IMR-90 (cell line): ENCODE measurements at regions not wholly inside any gene's neighbourhood (a gene's known extent, or its start where the extent isn't known, plus 50 kb on each side); places are given as distances from the start of the nearest gene placed in this dataset.

Experiments
- ATAC-seq: fragments of 200-7000 bp; cut with Tn5 transposase; 2 replicates; pipeline ENCODE4 v1.9.1; 2020; ENCODE audit warnings: low read depth, mild to moderate bottlenecking, moderate library complexity
- BruUV-seq: library from RNA; stranded (reverse); fragments of 400-500 nt; replicated peaks from 2 replicates; lab custom pipeline; 2021; lab: Mats Ljungman, UMichigan
- CTCF ChIA-PET: fragments of 300-600 bp; formaldehyde crosslinking; extraction: SDS; loops from one replicate; lab custom pipeline; 2021; ENCODE audit warnings: antibody characterized with exemption; lab: Yijun Ruan, JAX
- POLR2A ChIA-PET: fragments of 300-600 bp; sonication (Branson Sonifier 250); formaldehyde crosslinking; loops from one replicate; lab custom pipeline; 2022; ENCODE audit warnings: antibody characterized with exemption; ENCODE audit not compliant: unreplicated experiment; lab: Charles Lee
- DNase-seq: peaks from one replicate; pipeline ENCODE4 v3.0.0; 2013
- H2AFZ ChIP-seq: replicated peaks from 2 replicates; pipeline ENCODE3; 2013; ENCODE audit warnings: low read length, mild to moderate bottlenecking; ENCODE audit not compliant: poor library complexity
- H2AK5ac ChIP-seq: 2 replicates; pipeline ENCODE4 v1.6.1; 2013; ENCODE audit warnings: low read depth, low read length, inconsistent platforms
- H2AK9ac ChIP-seq: replicated peaks from 2 replicates; pipeline ENCODE3; 2013; ENCODE audit warnings: mild to moderate bottlenecking, low read depth, low read length, moderate library complexity; ENCODE audit not compliant: poor library complexity
- H2BK120ac ChIP-seq: 2 replicates; pipeline ENCODE4 v1.6.1; 2013; ENCODE audit warnings: low read depth, low read length, inconsistent platforms
- H2BK15ac ChIP-seq: 3 replicates; pipeline ENCODE4 v1.6.1; 2013; ENCODE audit warnings: low read depth, low read length, inconsistent platforms
- H2BK20ac ChIP-seq: 2 replicates; pipeline ENCODE4 v1.6.1; 2013; ENCODE audit warnings: low read depth, mild to moderate bottlenecking, inconsistent platforms, low read length, moderate library complexity
- H2BK5ac ChIP-seq: 2 replicates; pipeline ENCODE4 v1.6.1; 2013; ENCODE audit warnings: mild to moderate bottlenecking, low read depth, low read length, inconsistent platforms; ENCODE audit not compliant: poor library complexity, severe bottlenecking
- H3K14ac ChIP-seq: replicated peaks from 2 replicates; pipeline ENCODE4 v1.6.1; 2013; ENCODE audit warnings: low read depth, low read length, inconsistent platforms
- H3K18ac ChIP-seq: 2 replicates; pipeline ENCODE4 v1.6.1; 2013; ENCODE audit warnings: low read depth, low read length, control low read depth
- H3K23ac ChIP-seq: 2 replicates; pipeline ENCODE4 v1.6.1; 2013; ENCODE audit warnings: low read depth, low read length, inconsistent platforms
- H3K27ac ChIP-seq: 2 replicates; pipeline ENCODE4 v1.5.1; 2013; ENCODE audit warnings: mild to moderate bottlenecking, control low read depth, low read length; ENCODE audit not compliant: insufficient read depth
- H3K27me3 ChIP-seq: 2 replicates; pipeline ENCODE4 v1.6.1; 2013; ENCODE audit warnings: low read length; ENCODE audit not compliant: control insufficient read depth, insufficient read depth
- H3K36me3 ChIP-seq: 2 replicates; pipeline ENCODE4 v1.6.1; 2013; ENCODE audit warnings: low read length, mixed read lengths; ENCODE audit not compliant: control insufficient read depth, insufficient read depth
- H3K4ac ChIP-seq: 2 replicates; pipeline ENCODE4 v1.6.1; 2013; ENCODE audit warnings: low read depth, low read length, inconsistent platforms
- H3K4me1 ChIP-seq: 2 replicates; pipeline ENCODE4 v1.6.1; 2013; ENCODE audit warnings: low read length, mixed read lengths; ENCODE audit not compliant: control insufficient read depth, insufficient read depth
- H3K4me2 ChIP-seq: 2 replicates; pipeline ENCODE4 v1.6.1; 2013; ENCODE audit warnings: low read depth, mild to moderate bottlenecking, control low read depth, low read length, moderate library complexity
- H3K4me3 ChIP-seq: 2 replicates; pipeline ENCODE4 v1.5.1; 2013; ENCODE audit warnings: low read depth, mild to moderate bottlenecking, control low read depth, low read length, moderate library complexity; ENCODE audit not compliant: insufficient read depth
- H3K56ac ChIP-seq: 2 replicates; pipeline ENCODE4 v1.6.1; 2013; ENCODE audit warnings: low read length, inconsistent platforms; ENCODE audit not compliant: insufficient read depth; ENCODE audit errors: extremely low read depth
- H3K79me1 ChIP-seq, 2 experiments: 2 replicates each; pipeline ENCODE4 v1.6.1; 2013; ENCODE audit warnings: low read length in 2 of 2, inconsistent platforms in 1 of 2, low read depth in 1 of 2
- H3K9ac ChIP-seq: 2 replicates; pipeline ENCODE4 v1.6.1; 2013; ENCODE audit warnings: low read depth, low read length, control low read depth
- H3K9me1 ChIP-seq: 2 replicates; pipeline ENCODE4 v1.6.1; 2013; ENCODE audit warnings: low read length, inconsistent platforms; ENCODE audit not compliant: insufficient read depth
- H3K9me3 ChIP-seq: 2 replicates; pipeline ENCODE4 v1.6.1; 2013; ENCODE audit warnings: low read length; ENCODE audit not compliant: control insufficient read depth, insufficient read depth
- H4K20me1 ChIP-seq: 2 replicates; pipeline ENCODE4 v1.6.1; 2013; ENCODE audit warnings: low read length, inconsistent platforms; ENCODE audit not compliant: insufficient read depth
- H4K5ac ChIP-seq: 2 replicates; pipeline ENCODE4 v1.6.1; 2013; ENCODE audit warnings: mild to moderate bottlenecking, low read depth, low read length, control low read depth
- H4K8ac ChIP-seq, 2 experiments: 2 replicates each; pipeline ENCODE4 v1.6.1; 2013; ENCODE audit warnings: low read depth in 2 of 2, low read length in 2 of 2, control low read depth in 1 of 2, inconsistent platforms in 1 of 2
- H4K91ac ChIP-seq: 2 replicates; pipeline ENCODE4 v1.6.1; 2013; ENCODE audit warnings: low read depth, low read length, inconsistent platforms; ENCODE audit not compliant: insufficient read depth
- BHLHE40 ChIP-seq: fragments of 150-350 bp; IDR thresholded peaks from 2 replicates; pipeline ENCODE4 v1.6.1; 2016; ENCODE audit warnings: mild to moderate bottlenecking, low read depth, low read length
- CEBPB ChIP-seq: IDR thresholded peaks from 2 replicates; pipeline ENCODE4 v1.6.1; 2012; ENCODE audit warnings: low read depth, low read length, improper control_type of control experiment
- CHD1 ChIP-seq: IDR thresholded peaks from 2 replicates; pipeline ENCODE4 v1.6.1; 2012; ENCODE audit warnings: low read depth, low read length, improper control_type of control experiment
- CTCF ChIP-seq: conservative IDR thresholded peaks from 2 replicates; pipeline ENCODE4 v1.5.1; 2012; ENCODE audit warnings: mild to moderate bottlenecking, low read depth, low read length, improper control_type of control experiment
- ELK1 ChIP-seq: fragments of 150-350 bp; IDR thresholded peaks from 2 replicates; pipeline ENCODE4 v1.6.1; 2016; ENCODE audit warnings: low read depth, mild to moderate bottlenecking, low read length, moderate library complexity, borderline replicate concordance
- FOS ChIP-seq: fragments of 150-350 bp; IDR thresholded peaks from 2 replicates; pipeline ENCODE4 v1.6.1; 2016; ENCODE audit warnings: low read depth, low read length
- MAFK ChIP-seq: IDR thresholded peaks from 2 replicates; pipeline ENCODE4 v1.6.1; 2012; ENCODE audit warnings: low read depth, low read length, improper control_type of control experiment
- MAZ ChIP-seq: IDR thresholded peaks from 2 replicates; pipeline ENCODE4 v1.6.1; 2012; ENCODE audit warnings: low read depth, mild to moderate bottlenecking, low read length, improper control_type of control experiment, moderate library complexity, borderline replicate concordance
- MXI1 ChIP-seq: IDR thresholded peaks from 2 replicates; pipeline ENCODE4 v1.6.1; 2012; ENCODE audit warnings: low read depth, mild to moderate bottlenecking, low read length, moderate library complexity, borderline replicate concordance
- POLR2A ChIP-seq: IDR thresholded peaks from 2 replicates; pipeline ENCODE4 v1.6.1; 2012; ENCODE audit warnings: mild to moderate bottlenecking, low read depth, low read length
- RCOR1 ChIP-seq: IDR thresholded peaks from 2 replicates; pipeline ENCODE4 v1.6.1; 2012; ENCODE audit warnings: mild to moderate bottlenecking, low read length, improper control_type of control experiment; ENCODE audit not compliant: insufficient replicate concordance
- RFX5 ChIP-seq: IDR thresholded peaks from 2 replicates; pipeline ENCODE4 v1.8.0; 2012; ENCODE audit warnings: low read depth, mild to moderate bottlenecking, low read length, moderate library complexity
- SMC3 ChIP-seq: fragments of 150-350 bp; IDR thresholded peaks from 2 replicates; pipeline ENCODE4 v1.6.1; 2016; ENCODE audit warnings: low read depth, mild to moderate bottlenecking, antibody characterized with exemption, low read length, moderate library complexity
- USF2 ChIP-seq: fragments of 150-350 bp; IDR thresholded peaks from 2 replicates; pipeline ENCODE4 v1.6.1; 2017; ENCODE audit warnings: mild to moderate bottlenecking, antibody characterized with exemption, low read length, low read depth
- WGBS, 2 experiments: methylation state at CpG; one replicate each; pipeline versions ENCODE4 v1.1.5 to v1.1.7; 2013; ENCODE audit warnings: missing lambda C conversion rate in 2 of 2; ENCODE audit not compliant: insufficient read length in 1 of 2; ENCODE audit errors: extremely low coverage in 2 of 2; 5-methylcytosine and 5-hydroxymethylcytosine counted together
- dilution Hi-C: fragments of 300-500 bp; cut with HindIII; formaldehyde crosslinking; loops from one replicate; pipeline ENCODE4 v1.14.3; 2018; ENCODE audit warnings: low sequenced_read_pairs; ENCODE audit not compliant: unreplicated experiment
- in situ Hi-C: fragments of 300-500 bp; cut with MboI; formaldehyde crosslinking; loops from 3 replicates; pipeline ENCODE4 v1.14.3; 2019; ENCODE audit warnings: low sequenced_read_pairs, inconsistent platforms, mixed read lengths
- intact Hi-C: fragments of 100-400 bp; cut with micrococcal nuclease; formaldehyde crosslinking; loops from 2 replicates; pipeline ENCODE4 v1.10.0; 2022

GRCh38 chr18:21168880-21169279 lies 57.3 kb upstream of the ROCK1 start:
- BruUV-seq: no TSS peak
- DNase-seq (no peak), ATAC-seq (no peak)
- Histone ChIP-seq H3K18ac (no peak overlapping the region), H2BK5ac (no peak overlapping the region), H3K27ac (no peak overlapping the region), H2BK20ac (no peak overlapping the region), H4K20me1 (no peaks in the 10 kb centered on the region), H3K56ac (no peak overlapping the region), H2BK15ac (no peak overlapping the region), H3K9me1 (no peaks in the 10 kb centered on the region), H3K14ac (no peak overlapping the region), H2AK9ac (no peak overlapping the region), H2AK5ac (no peak overlapping the region), H3K23ac (no peak overlapping the region), H3K4me3 (no peak overlapping the region), H4K5ac (no peak overlapping the region), H4K8ac (no peak overlapping the region), H4K91ac (no peak overlapping the region), H3K4me1 (peaks cover 3% of the 10 kb centered on the region), H3K4me2 (no peak overlapping the region), H3K27me3 (no peaks in the 10 kb centered on the region; the same call in 1 of the 2 replicates), H3K79me1 (no peaks in the 10 kb centered on the region), H2BK120ac (no peak overlapping the region), H3K9ac (no peak overlapping the region), H3K36me3 (no peaks in the 10 kb centered on the region), H3K4ac (no peak overlapping the region), H3K9me3 (no peaks in the 10 kb centered on the region), H2AFZ (no peak overlapping the region)
- ChIA-PET CTCF (interaction anchor here (1.0 kb wide), 2 partner anchors 10 to 11 kb away, joined by 3 to 4 read pairs; no protein-coding TSS in a partner anchor), POLR2A (no interaction called here)
- dilution Hi-C loops (no loop called here), intact Hi-C loops (loop anchor here (5.0 kb wide), 2 partner anchors 97 to 207 kb away; no protein-coding TSS in a partner anchor), in situ Hi-C loops (loop anchor here (10.0 kb wide), 3 partner anchors 74 to 174 kb away; no protein-coding TSS in a partner anchor)
- no CpG with 5 or more reads among the region's 2 CpGs for WGBS, 2 experiments
- TF ChIP-seq USF2: no peak
- no peak for TF ChIP-seq MAZ
- TF ChIP-seq POLR2A: no peak
- no peak for TF ChIP-seq SMC3
- no peak for TF ChIP-seq ELK1
- no peak for TF ChIP-seq BHLHE40
- TF ChIP-seq CHD1: no peak
- TF ChIP-seq RFX5: no peak
- no peak for TF ChIP-seq MXI1
- TF ChIP-seq CTCF: no peak
- TF ChIP-seq RCOR1: no peak
- no peak for TF ChIP-seq CEBPB
- no peak for TF ChIP-seq MAFK
- no peak for TF ChIP-seq FOS
